Astrocyte of the spinal cord (primary cell): ENCODE measurements at regions not wholly inside any gene's neighbourhood (a gene's known extent, or its start where the extent isn't known, plus 50 kb on each side); places are given as distances from the start of the nearest gene placed in this dataset.

Experiments used
- DNase-seq: peaks from one replicate; pipeline ENCODE4 v3.0.0; 2011; ENCODE audit warnings: low read depth, low spot score
- H3K4me3 ChIP-seq: 2 replicates; pipeline ENCODE4 v1.5.1; 2011; ENCODE audit warnings: low read depth, mild to moderate bottlenecking, low read length, moderate library complexity
- in situ Hi-C: cut with HindIII; loops from 2 replicates; pipeline ENCODE4 v1.10.0; 2017; ENCODE audit warnings: low sequenced_read_pairs
- TF ChIP-seq, protein P1 (sequence below): IDR thresholded peaks from 2 replicates; pipeline ENCODE4 v1.5.1; 2012; ENCODE audit warnings: low read depth, mild to moderate bottlenecking, low read length, inconsistent platforms

DNA sequence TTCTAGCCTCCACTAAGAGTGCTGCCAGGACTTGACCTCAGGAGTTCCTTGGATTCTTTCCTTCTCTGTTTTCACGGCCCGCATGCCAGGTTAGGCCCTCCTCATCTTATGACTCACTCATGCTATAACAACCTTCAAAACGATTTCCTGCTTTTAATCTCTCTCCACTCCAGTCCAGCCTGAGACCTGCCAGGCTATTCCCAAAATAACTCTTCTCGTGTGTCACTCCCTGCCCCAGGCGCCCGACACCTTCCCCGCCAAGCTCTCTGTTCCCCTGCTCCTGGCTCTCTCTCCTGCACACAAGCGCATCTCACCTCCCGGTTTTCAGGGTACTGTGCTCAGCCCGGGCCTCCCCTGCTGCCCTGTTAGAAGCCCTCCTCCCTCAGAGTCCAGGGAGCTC, 64.1 kb upstream of the RPS6KA2 start:
- TF ChIP-seq, protein P1, sequence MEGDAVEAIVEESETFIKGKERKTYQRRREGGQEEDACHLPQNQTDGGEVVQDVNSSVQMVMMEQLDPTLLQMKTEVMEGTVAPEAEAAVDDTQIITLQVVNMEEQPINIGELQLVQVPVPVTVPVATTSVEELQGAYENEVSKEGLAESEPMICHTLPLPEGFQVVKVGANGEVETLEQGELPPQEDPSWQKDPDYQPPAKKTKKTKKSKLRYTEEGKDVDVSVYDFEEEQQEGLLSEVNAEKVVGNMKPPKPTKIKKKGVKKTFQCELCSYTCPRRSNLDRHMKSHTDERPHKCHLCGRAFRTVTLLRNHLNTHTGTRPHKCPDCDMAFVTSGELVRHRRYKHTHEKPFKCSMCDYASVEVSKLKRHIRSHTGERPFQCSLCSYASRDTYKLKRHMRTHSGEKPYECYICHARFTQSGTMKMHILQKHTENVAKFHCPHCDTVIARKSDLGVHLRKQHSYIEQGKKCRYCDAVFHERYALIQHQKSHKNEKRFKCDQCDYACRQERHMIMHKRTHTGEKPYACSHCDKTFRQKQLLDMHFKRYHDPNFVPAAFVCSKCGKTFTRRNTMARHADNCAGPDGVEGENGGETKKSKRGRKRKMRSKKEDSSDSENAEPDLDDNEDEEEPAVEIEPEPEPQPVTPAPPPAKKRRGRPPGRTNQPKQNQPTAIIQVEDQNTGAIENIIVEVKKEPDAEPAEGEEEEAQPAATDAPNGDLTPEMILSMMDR = no peak
- H3K4me3 ChIP-seq = no peak overlapping the region
- in situ Hi-C loops = no loop called here
- DNase-seq = peak; percentile 56

DNA sequence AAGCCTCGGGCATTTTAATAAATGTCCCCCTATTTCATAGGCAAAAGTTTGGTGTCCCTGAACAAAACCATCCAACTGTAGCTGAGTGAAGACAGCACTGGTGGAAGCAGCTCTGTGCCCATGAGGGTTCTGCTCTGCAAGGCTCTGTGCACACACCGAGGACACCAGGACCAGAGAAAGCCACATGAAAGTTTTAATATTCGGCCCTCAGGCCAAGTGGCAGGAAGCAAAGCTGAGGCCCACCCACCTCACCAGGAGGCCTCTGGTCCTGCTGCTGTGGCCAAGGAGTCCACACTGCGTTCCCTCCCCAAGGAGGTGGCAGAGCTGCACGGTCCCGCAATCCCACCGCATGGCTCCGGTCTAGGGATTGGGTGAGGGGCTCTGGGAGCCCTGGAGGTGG, 62.6 kb upstream of the RPS6KA2 start:
- in situ Hi-C loops = no loop called here
- DNase-seq = no peak
- TF ChIP-seq, protein P1 = no peak
- H3K4me3 ChIP-seq = no peak overlapping the region

DNA sequence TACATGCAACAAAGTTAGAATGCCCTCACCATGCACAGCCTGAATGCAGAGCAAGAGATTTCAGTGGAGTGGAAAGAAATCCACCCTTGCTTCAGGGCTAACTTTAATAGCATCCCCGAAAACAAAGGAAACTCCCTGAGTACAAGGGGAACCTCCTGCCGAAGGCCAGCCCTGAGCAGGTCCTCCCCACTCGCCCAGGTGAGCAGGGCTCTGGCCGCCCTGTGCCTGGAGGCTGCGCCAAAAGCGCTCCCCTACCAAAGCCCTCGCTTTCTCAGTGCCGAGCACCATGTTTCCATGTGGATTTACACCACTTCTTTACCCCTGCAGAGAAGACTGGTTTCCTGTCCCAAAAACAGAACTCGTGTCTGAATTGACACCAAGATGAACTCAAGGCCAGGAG, 61.9 kb upstream of the RPS6KA2 start:
- no peak overlapping the region for H3K4me3 ChIP-seq
- in situ Hi-C loops = no loop called here
- no peak for DNase-seq
- TF ChIP-seq, protein P1 = no peak

DNA sequence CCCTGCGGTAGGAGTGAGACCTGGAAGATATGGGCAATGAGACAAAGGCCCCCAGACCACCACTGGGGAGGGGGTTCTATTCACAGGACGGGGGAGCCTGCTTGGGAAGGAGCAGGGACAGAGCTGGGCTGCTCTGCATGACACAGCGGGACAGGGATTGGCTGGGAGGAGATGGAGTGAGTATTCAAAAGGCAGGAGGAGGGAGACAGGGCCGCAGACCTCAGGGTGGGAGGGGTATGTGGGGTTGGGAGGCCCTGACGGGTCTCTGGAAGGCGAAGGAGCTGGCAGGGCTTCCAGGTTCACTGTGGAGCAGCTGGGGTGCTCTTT, 60.8 kb upstream of the RPS6KA2 start:
- in situ Hi-C loops = no loop called here
- TF ChIP-seq, protein P1 = no peak
- no peak overlapping the region for H3K4me3 ChIP-seq
- DNase-seq = no peak

DNA sequence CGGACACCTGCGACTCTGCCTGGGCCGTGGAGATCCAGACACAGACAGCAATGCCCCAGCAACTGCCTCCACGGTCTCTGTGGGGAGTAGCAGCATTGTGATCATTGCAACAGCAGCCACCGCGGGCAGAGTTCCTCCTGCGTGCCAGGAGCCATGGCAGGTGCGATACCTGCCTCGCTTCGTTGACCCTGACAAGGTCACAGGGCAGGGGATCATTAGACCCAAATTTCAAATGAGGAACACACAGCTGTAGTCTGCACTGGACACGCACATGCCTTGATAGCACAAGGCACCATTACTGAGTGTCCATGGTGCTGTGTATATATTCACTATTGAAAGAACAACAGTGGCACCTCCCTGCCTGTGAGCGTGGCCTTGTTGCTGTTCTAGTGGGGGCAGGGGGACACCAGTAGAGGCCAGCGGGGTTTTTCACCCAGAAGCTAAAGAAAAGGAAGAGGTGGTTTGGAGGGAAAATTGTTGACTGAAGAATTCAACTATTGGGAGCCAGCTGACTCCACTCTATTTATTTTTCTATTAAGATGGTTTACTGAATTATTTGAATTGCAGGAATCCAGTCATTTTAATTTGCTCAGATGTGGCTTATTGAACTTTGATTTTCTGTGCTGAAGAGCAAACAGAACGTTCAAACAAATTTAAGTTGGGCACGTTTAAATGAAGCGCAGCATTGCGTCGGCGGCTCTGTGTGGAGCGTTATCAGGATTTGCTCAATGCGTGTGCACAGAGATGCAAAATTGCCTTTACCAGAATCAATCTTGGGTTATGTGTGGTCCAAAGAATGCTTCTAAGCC, 60.2 kb upstream of the RPS6KA2 start:
- in situ Hi-C loops = no loop called here
- TF ChIP-seq, protein P1 = no peak
- H3K4me3 ChIP-seq = no peak overlapping the region
- DNase-seq = no peak

DNA sequence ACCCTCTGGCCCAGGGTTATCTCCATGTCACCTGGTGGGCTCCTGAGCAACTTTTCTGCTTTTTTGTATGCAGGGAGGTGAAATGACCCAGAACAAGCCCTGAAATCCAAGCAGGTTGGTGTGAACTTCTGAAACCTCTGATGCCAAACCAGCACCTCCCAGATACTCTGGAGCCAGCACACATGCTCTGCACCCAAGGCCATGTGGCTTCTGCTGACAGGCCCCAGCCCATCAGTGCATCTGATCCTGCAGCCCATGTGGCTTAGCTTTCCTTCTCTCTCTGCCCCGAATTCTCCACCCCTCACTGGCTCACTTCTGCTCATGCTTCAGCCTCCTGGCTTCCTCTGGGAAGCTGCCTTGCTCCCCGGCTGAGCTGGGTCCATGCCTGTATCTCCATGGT, 59.3 kb upstream of the RPS6KA2 start:
- TF ChIP-seq, protein P1 = no peak
- no peak for DNase-seq
- no peak overlapping the region for H3K4me3 ChIP-seq
- in situ Hi-C loops = no loop called here
